ENCODE measurements at regions not wholly inside any gene's neighbourhood (a gene's known extent, or its start where the extent isn't known, plus 50 kb on each side); places are given as distances from the start of the nearest gene placed in this dataset.

- Histone ChIP-seq H2AFZ (ENCODE audit: low read length) (no peak overlapping the region), H3K9me2 (replicated peaks; ENCODE audit: low read length) (no peaks in the 10 kb centered on the region), H3F3A (ENCODE audit: low read length, unreplicated experiment) (no peaks in the 10 kb centered on the region), H3K4me1 (ENCODE audit: insufficient read depth, low read length) (no peaks in the 10 kb centered on the region), H3K27ac (ENCODE audit: low read length) (no peak overlapping the region), H3K9ac (ENCODE audit: low read length) (no peak overlapping the region), H3K4me2 (ENCODE audit: low read length) (no peak overlapping the region), H3K36me3 (ENCODE audit: low read depth, low read length) (no peaks in the 10 kb centered on the region), H3K4me3 (ENCODE audit: low read length) (no peak overlapping the region), H3K79me2 (ENCODE audit: low read length) (no peaks in the 10 kb centered on the region), H3K9me3 (ENCODE audit: low read length) (no peaks in the 10 kb centered on the region), H3K27me3 (ENCODE audit: low read length) (no peaks in the 10 kb centered on the region), H4K20me1 (ENCODE audit: low read length) (no peaks in the 10 kb centered on the region)
- ATAC-seq (no peak), DNase-seq (no peak)
- BruUV-seq (replicated peaks) = no TSS peak
- CTCF ChIA-PET = no interaction called here
- POLR2A ChIA-PET (ENCODE audit: unreplicated experiment) = no interaction called here
- TF ChIP-seq EZH2 (IDR thresholded peaks at IDR 0.05; ENCODE audit: low read length, unreplicated experiment) = no peak
- no peak for TF ChIP-seq CTCF (conservative IDR thresholded peaks at IDR 0.05; ENCODE audit: low read depth, low read length)
- intact Hi-C loops (cut with micrococcal nuclease) = no loop called here
These were observed 1153.3 kb upstream of the PABPC4L start for GRCh38 chr4:135354876-135355275.

DNA sequence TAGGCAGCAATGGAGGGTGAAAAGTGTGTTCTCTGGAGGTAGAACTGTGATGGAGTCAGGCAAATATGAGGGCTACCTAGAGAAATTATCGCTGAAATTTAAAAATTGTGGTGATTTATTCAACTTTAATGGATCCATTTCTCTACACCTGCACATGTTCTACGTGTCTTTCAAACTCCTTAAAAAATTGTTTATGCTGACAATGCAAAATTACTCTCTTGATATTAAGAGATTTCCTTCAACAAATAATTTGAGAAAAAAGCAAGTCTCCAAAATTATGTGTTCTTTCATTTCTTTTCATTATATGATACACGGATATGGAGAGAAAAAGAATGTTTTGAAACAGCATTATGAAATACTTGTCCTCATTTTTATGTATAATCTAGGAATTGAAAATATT is 1151.4 kb upstream of the PABPC4L start:
- DNase-seq (no peak), ATAC-seq (no peak)
- H3K9ac ChIP-seq (ENCODE audit: low read length) = no peak overlapping the region
- no peak overlapping the region for H3K27ac ChIP-seq (ENCODE audit: low read length)
- H2AFZ ChIP-seq (ENCODE audit: low read length) = no peak overlapping the region
- ChIA-PET POLR2A (ENCODE audit: unreplicated experiment) (no interaction called here), CTCF (no interaction called here)
- H3K9me3 ChIP-seq (ENCODE audit: low read length) = no peaks in the 10 kb centered on the region
- intact Hi-C loops (cut with micrococcal nuclease) = no loop called here
- no peak overlapping the region for H3K4me2 ChIP-seq (ENCODE audit: low read length)
- no peaks in the 10 kb centered on the region for H3K4me1 ChIP-seq (ENCODE audit: insufficient read depth, low read length)
- no peaks in the 10 kb centered on the region for H3K79me2 ChIP-seq (ENCODE audit: low read length)
- no peaks in the 10 kb centered on the region for H3F3A ChIP-seq (ENCODE audit: low read length, unreplicated experiment)
- TF ChIP-seq EZH2 (IDR thresholded peaks at IDR 0.05; ENCODE audit: low read length, unreplicated experiment) (no peak), CTCF (conservative IDR thresholded peaks at IDR 0.05; ENCODE audit: low read depth, low read length) (no peak)
- no peaks in the 10 kb centered on the region for H3K9me2 ChIP-seq (replicated peaks; ENCODE audit: low read length)
- no peaks in the 10 kb centered on the region for H3K36me3 ChIP-seq (ENCODE audit: low read depth, low read length)
- H4K20me1 ChIP-seq (ENCODE audit: low read length) = no peaks in the 10 kb centered on the region
- no peak overlapping the region for H3K4me3 ChIP-seq (ENCODE audit: low read length)
- no TSS peak for BruUV-seq (replicated peaks)
- no peaks in the 10 kb centered on the region for H3K27me3 ChIP-seq (ENCODE audit: low read length)

DNA sequence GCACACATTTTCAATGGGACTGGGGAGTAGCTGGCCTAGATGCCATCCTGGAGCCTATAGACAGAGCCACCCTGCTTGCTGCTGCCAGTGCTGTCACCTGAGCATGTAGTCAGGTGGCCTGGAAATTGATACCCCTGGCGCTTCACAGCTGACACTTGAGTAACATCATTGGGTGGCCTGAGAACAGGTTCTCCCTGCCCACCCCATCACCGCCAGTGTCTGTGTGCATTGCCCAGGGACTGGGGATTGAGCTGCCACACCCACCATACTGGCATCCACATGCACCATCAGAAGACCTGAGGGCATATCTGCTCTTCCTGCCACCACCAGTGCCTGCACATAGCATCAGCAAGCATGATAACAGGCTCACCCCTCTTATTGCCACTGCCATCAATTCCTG is 1142.9 kb upstream of the PABPC4L start:
- Histone ChIP-seq H3K4me3 (ENCODE audit: low read length) (no peak overlapping the region), H3K36me3 (ENCODE audit: low read depth, low read length) (no peaks in the 10 kb centered on the region), H3K27ac (ENCODE audit: low read length) (no peak overlapping the region), H3F3A (ENCODE audit: low read length, unreplicated experiment) (no peaks in the 10 kb centered on the region), H3K9me2 (replicated peaks; ENCODE audit: low read length) (no peaks in the 10 kb centered on the region), H3K9me3 (ENCODE audit: low read length) (no peaks in the 10 kb centered on the region), H3K9ac (ENCODE audit: low read length) (no peak overlapping the region), H3K27me3 (ENCODE audit: low read length) (no peaks in the 10 kb centered on the region), H4K20me1 (ENCODE audit: low read length) (no peaks in the 10 kb centered on the region), H2AFZ (ENCODE audit: low read length) (no peak overlapping the region), H3K4me1 (ENCODE audit: insufficient read depth, low read length) (no peaks in the 10 kb centered on the region), H3K79me2 (ENCODE audit: low read length) (no peaks in the 10 kb centered on the region), H3K4me2 (ENCODE audit: low read length) (no peak overlapping the region)
- intact Hi-C loops (cut with micrococcal nuclease) = no loop called here
- no peak for DNase-seq
- POLR2A ChIA-PET (ENCODE audit: unreplicated experiment) = no interaction called here
- ATAC-seq = no peak
- TF ChIP-seq EZH2 (IDR thresholded peaks at IDR 0.05; ENCODE audit: low read length, unreplicated experiment) = no peak
- no peak for TF ChIP-seq CTCF (conservative IDR thresholded peaks at IDR 0.05; ENCODE audit: low read depth, low read length)
- no TSS peak for BruUV-seq (replicated peaks)
- CTCF ChIA-PET = no interaction called here

Measured in PC-3 (cell line).